K562 (cell line): ENCODE measurements at regions not wholly inside any gene's neighbourhood (a gene's known extent, or its start where the extent isn't known, plus 50 kb on each side); places are given as distances from the start of the nearest gene placed in this dataset.

ENCODE experiments used
- NCOA1 ChIP-seq: fragments of 450-650 bp; IDR thresholded peaks from 2 replicates; pipeline ENCODE4 v1.6.1; 2016; ENCODE audit warnings: low read depth
- ZNF3 ChIP-seq: fragments of 250-450 bp; sonication (Bioruptor Pico); IDR thresholded peaks from 2 replicates; pipeline ENCODE4 v1.5.0; 2021; ENCODE audit warnings: mild to moderate bottlenecking, moderate library complexity
- TF ChIP-seq, protein P1 (sequence below), 2 experiments: fragments of 450-650 bp in 1 of 2; sonication (generic) in 1 of 2; formaldehyde crosslinking in 1 of 2; IDR thresholded peaks; 2 replicates each; pipeline versions ENCODE4 v1.7.1 to v1.9.0; 2016 to 2022; ENCODE audit warnings: inconsistent platforms in 1 of 2, mild to moderate bottlenecking in 1 of 2, missing genetic modification reagents in 1 of 2

DNA sequence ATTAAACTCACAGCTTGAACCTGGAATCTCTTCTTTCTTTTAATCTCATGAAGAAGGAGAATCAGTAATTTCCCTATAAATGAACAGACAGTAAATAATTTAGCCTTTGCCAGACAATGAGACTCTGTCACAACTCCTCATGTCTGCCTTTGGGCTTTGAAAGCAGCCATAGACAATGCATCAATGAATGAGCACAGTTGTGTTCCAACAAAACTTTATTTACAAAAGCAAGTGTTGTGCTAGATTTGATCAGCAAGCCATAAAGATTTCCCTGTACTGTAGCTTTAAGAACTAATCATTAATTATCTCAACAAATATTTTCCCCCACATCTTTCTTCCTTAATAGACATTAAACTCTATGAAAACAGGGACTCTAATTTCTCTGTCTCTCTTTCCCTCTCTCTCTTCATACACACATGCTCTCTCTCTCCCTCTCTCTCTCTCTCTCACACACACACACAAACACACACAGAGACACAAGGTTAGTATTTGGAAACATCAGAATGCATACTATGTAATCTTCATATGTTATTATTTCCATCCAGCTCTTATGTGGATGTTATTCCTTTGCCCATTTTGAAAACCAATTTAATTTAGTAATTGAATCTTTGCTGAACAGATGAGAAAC is 1209.8 kb upstream of the CDH6 start (continued):
- TF ChIP-seq, protein P1, sequence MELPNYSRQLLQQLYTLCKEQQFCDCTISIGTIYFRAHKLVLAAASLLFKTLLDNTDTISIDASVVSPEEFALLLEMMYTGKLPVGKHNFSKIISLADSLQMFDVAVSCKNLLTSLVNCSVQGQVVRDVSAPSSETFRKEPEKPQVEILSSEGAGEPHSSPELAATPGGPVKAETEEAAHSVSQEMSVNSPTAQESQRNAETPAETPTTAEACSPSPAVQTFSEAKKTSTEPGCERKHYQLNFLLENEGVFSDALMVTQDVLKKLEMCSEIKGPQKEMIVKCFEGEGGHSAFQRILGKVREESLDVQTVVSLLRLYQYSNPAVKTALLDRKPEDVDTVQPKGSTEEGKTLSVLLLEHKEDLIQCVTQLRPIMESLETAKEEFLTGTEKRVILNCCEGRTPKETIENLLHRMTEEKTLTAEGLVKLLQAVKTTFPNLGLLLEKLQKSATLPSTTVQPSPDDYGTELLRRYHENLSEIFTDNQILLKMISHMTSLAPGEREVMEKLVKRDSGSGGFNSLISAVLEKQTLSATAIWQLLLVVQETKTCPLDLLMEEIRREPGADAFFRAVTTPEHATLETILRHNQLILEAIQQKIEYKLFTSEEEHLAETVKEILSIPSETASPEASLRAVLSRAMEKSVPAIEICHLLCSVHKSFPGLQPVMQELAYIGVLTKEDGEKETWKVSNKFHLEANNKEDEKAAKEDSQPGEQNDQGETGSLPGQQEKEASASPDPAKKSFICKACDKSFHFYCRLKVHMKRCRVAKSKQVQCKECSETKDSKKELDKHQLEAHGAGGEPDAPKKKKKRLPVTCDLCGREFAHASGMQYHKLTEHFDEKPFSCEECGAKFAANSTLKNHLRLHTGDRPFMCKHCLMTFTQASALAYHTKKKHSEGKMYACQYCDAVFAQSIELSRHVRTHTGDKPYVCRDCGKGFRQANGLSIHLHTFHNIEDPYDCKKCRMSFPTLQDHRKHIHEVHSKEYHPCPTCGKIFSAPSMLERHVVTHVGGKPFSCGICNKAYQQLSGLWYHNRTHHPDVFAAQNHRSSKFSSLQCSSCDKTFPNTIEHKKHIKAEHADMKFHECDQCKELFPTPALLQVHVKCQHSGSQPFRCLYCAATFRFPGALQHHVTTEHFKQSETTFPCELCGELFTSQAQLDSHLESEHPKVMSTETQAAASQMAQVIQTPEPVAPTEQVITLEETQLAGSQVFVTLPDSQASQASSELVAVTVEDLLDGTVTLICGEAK (IDR thresholded peaks at IDR 0.05): peak; percentile 93
- TF ChIP-seq, protein P1 (CRISPR knock-in tag; IDR thresholded peaks at IDR 0.05): peak; percentile 70
- TF ChIP-seq NCOA1 (no peak), ZNF3 (no peak)
